WTC11 (cell line): ENCODE measurements at regions not wholly inside any gene's neighbourhood (a gene's known extent, or its start where the extent isn't known, plus 50 kb on each side); places are given as distances from the start of the nearest gene placed in this dataset.

Source experiments
- ATAC-seq: fragments of 200-7000 bp; cut with Tn5 transposase; 2 replicates; pipeline ENCODE4 v1.10.0; 2021; ENCODE audit warnings: mild to moderate bottlenecking, moderate library complexity
- CTCF ChIA-PET: fragments of 300-600 bp; sonication (Branson Sonifier 250); formaldehyde crosslinking; loops from one replicate; lab custom pipeline; 2021; ENCODE audit warnings: antibody characterized with exemption; lab: Charles Lee
- POLR2A ChIA-PET: fragments of 350-600 bp; sonication (Branson Sonifier 250); formaldehyde crosslinking; loops from one replicate; lab custom pipeline; 2021; ENCODE audit warnings: antibody characterized with exemption; lab: Charles Lee
- DNase-seq: peaks from one replicate; pipeline ENCODE4 v3.0.0; 2021; ENCODE audit warnings: low spot score
- H3K27ac Mint-ChIP-seq: 2 replicates; pipeline ENCODE4 v1.8.0; 2021; ENCODE audit warnings: mixed read lengths
- H3K27me3 Mint-ChIP-seq: 2 replicates; pipeline ENCODE4 v1.8.0; 2021; ENCODE audit warnings: low read depth, mild to moderate bottlenecking, moderate library complexity, mixed read lengths
- H3K36me3 Mint-ChIP-seq: 2 replicates; pipeline ENCODE4 v1.8.0; 2021; ENCODE audit warnings: mixed read lengths
- H3K4me1 Mint-ChIP-seq: 2 replicates; pipeline ENCODE4 v1.8.0; 2022; ENCODE audit warnings: mixed read lengths
- H3K4me3 Mint-ChIP-seq: 2 replicates; pipeline ENCODE4 v1.8.0; 2021; ENCODE audit warnings: mild to moderate bottlenecking, moderate library complexity, mixed read lengths
- H3K9me3 Mint-ChIP-seq: 2 replicates; pipeline ENCODE4 v1.8.0; 2021; ENCODE audit warnings: mixed read lengths
- E2F4 ChIP-seq: sonication (generic); formaldehyde crosslinking; IDR thresholded peaks from 2 replicates; pipeline ENCODE4 v1.8.1; 2022; ENCODE audit warnings: low read depth, mild to moderate bottlenecking, moderate library complexity, missing genetic modification reagents, borderline replicate concordance
- FOXP1 ChIP-seq: sonication (generic); formaldehyde crosslinking; IDR thresholded peaks from 2 replicates; pipeline ENCODE4 v1.8.0; 2022; ENCODE audit warnings: missing genetic modification reagents, mild to moderate bottlenecking, moderate library complexity, borderline replicate concordance
- IRF2 ChIP-seq: sonication (generic); formaldehyde crosslinking; IDR thresholded peaks from 2 replicates; pipeline ENCODE4 v1.8.0; 2022; ENCODE audit warnings: low read depth, missing genetic modification reagents, borderline replicate concordance
- JAZF1 ChIP-seq: fragments of 250-450 bp; sonication (Bioruptor Pico); IDR thresholded peaks from 2 replicates; pipeline ENCODE4 v1.9.0; 2021; ENCODE audit warnings: moderate library complexity, mild to moderate bottlenecking, inconsistent platforms
- MLX ChIP-seq: sonication (generic); formaldehyde crosslinking; IDR thresholded peaks from 2 replicates; pipeline ENCODE4 v1.8.1; 2023; ENCODE audit warnings: mild to moderate bottlenecking, missing genetic modification reagents, moderate library complexity
- MXD4 ChIP-seq: fragments of 250-450 bp; sonication (Bioruptor Pico); IDR thresholded peaks from 2 replicates; pipeline ENCODE4 v1.8.0; 2021; ENCODE audit warnings: mild to moderate bottlenecking, moderate library complexity, borderline replicate concordance
- NFATC4 ChIP-seq: fragments of 250-450 bp; sonication (Bioruptor Pico); IDR thresholded peaks from 2 replicates; pipeline ENCODE4 v1.9.0; 2021; ENCODE audit warnings: mild to moderate bottlenecking
- PRDM15 ChIP-seq: sonication (generic); formaldehyde crosslinking; IDR thresholded peaks from 2 replicates; pipeline ENCODE4 v1.8.0; 2022; ENCODE audit warnings: missing genetic modification reagents
- PRRX2 ChIP-seq: fragments of 250-450 bp; sonication (Bioruptor Pico); IDR thresholded peaks from 2 replicates; pipeline ENCODE4 v1.8.0; 2021; ENCODE audit warnings: mild to moderate bottlenecking
- RELA ChIP-seq: sonication (generic); formaldehyde crosslinking; IDR thresholded peaks from 2 replicates; pipeline ENCODE4 v1.8.1; 2022; ENCODE audit warnings: missing genetic modification reagents, mild to moderate bottlenecking, borderline replicate concordance
- SMAD3 ChIP-seq: sonication (generic); formaldehyde crosslinking; IDR thresholded peaks from 2 replicates; pipeline ENCODE4 v1.8.0; 2022; ENCODE audit warnings: missing genetic modification reagents, mild to moderate bottlenecking, borderline replicate concordance
- STAT6 ChIP-seq: sonication (generic); formaldehyde crosslinking; conservative IDR thresholded peaks from 2 replicates; pipeline ENCODE4 v1.8.1; 2023; ENCODE audit warnings: mild to moderate bottlenecking, low read depth, missing genetic modification reagents, moderate library complexity
- TEAD4 ChIP-seq: sonication (generic); formaldehyde crosslinking; IDR thresholded peaks from 2 replicates; pipeline ENCODE4 v1.8.0; 2022; ENCODE audit warnings: mild to moderate bottlenecking, missing genetic modification reagents
- ZBTB21 ChIP-seq: sonication (generic); formaldehyde crosslinking; IDR thresholded peaks from 2 replicates; pipeline ENCODE4 v1.8.1; 2023; ENCODE audit warnings: mild to moderate bottlenecking, missing genetic modification reagents, borderline replicate concordance
- ZNF219 ChIP-seq: sonication (generic); formaldehyde crosslinking; IDR thresholded peaks from 2 replicates; pipeline ENCODE4 v1.8.0; 2023; ENCODE audit warnings: missing genetic modification reagents, mild to moderate bottlenecking, borderline replicate concordance
- ZNF317 ChIP-seq: sonication (generic); formaldehyde crosslinking; IDR thresholded peaks from 2 replicates; pipeline ENCODE4 v1.8.1; 2023; ENCODE audit warnings: low read depth, mild to moderate bottlenecking, moderate library complexity, missing genetic modification reagents, borderline replicate concordance
- ZNF425 ChIP-seq: fragments of 250-450 bp; sonication (Bioruptor Pico); conservative IDR thresholded peaks from 2 replicates; pipeline ENCODE4 v1.9.0; 2021; ENCODE audit warnings: mild to moderate bottlenecking
- ZSCAN18 ChIP-seq: fragments of 250-450 bp; sonication (Bioruptor Pico); IDR thresholded peaks from 2 replicates; pipeline ENCODE4 v2.1.2; 2022; ENCODE audit warnings: mild to moderate bottlenecking, moderate library complexity

GRCh38 chr3:181969925-181970324, 258.2 kb downstream of the SOX2 start:
- Mint-ChIP-seq H3K9me3 (no peaks in the 10 kb centered on the region), H3K27me3 (no peaks in the 10 kb centered on the region), H3K27ac (no peak overlapping the region), H3K4me1 (peaks cover 16% of the 10 kb centered on the region), H3K36me3 (no peaks in the 10 kb centered on the region), H3K4me3 (no peak overlapping the region)
- no peak for TF ChIP-seq ZNF425
- TF ChIP-seq TEAD4 (CRISPR knock-in tag): no peak
- TF ChIP-seq MLX: no peak
- no peak for TF ChIP-seq E2F4 (CRISPR knock-in tag)
- no peak for TF ChIP-seq FOXP1 (CRISPR knock-in tag)
- TF ChIP-seq MXD4 (CRISPR knock-in tag): no peak
- TF ChIP-seq STAT6 (CRISPR knock-in tag): no peak
- TF ChIP-seq ZBTB21 (CRISPR knock-in tag): no peak
- no peak for TF ChIP-seq SMAD3
- no peak for TF ChIP-seq IRF2 (CRISPR knock-in tag)
- no peak for TF ChIP-seq ZSCAN18 (CRISPR knock-in tag)
- no peak for TF ChIP-seq JAZF1
- TF ChIP-seq RELA: no peak
- no peak for TF ChIP-seq ZNF317 (CRISPR knock-in tag)
- no peak for TF ChIP-seq PRRX2
- TF ChIP-seq ZNF219 (CRISPR knock-in tag): no peak
- no peak for TF ChIP-seq PRDM15
- no peak for TF ChIP-seq NFATC4 (CRISPR knock-in tag)
- ChIA-PET POLR2A (no interaction called here), CTCF (no interaction called here)
- no peak for ATAC-seq
- no peak for DNase-seq
